ES-I3 (cell line): ENCODE measurements at regions not wholly inside any gene's neighbourhood (a gene's known extent, or its start where the extent isn't known, plus 50 kb on each side); places are given as distances from the start of the nearest gene placed in this dataset.
"Not testable (repeated sequence)": the region's sequence is repeated elsewhere in the genome, so short reads cannot be mapped to it uniquely, and the experiment has no call there.

Experiments used
- H3K36me3 ChIP-seq: 2 replicates; pipeline ENCODE4 v1.6.1; 2013; ENCODE audit warnings: mild to moderate bottlenecking, low read length, control low read depth, moderate library complexity; ENCODE audit not compliant: insufficient read depth
- H3K4me1 ChIP-seq: 2 replicates; pipeline ENCODE4 v1.6.1; 2013; ENCODE audit warnings: mild to moderate bottlenecking, control low read depth, low read length; ENCODE audit not compliant: insufficient read depth
- H3K9ac ChIP-seq: 2 replicates; pipeline ENCODE4 v1.6.1; 2013; ENCODE audit warnings: low read depth, mild to moderate bottlenecking, low read length, moderate library complexity
- H3K9me3 ChIP-seq: 2 replicates; pipeline ENCODE4 v1.6.1; 2013; ENCODE audit warnings: mild to moderate bottlenecking, low read length, moderate library complexity; ENCODE audit not compliant: control insufficient read depth, insufficient read depth

GRCh38 chr14:101289911-101290310 is 271.4 kb upstream of the DIO3 start:
- Histone ChIP-seq H3K36me3 (no peaks in the 10 kb centered on the region), H3K9ac (no peak overlapping the region)

DNA sequence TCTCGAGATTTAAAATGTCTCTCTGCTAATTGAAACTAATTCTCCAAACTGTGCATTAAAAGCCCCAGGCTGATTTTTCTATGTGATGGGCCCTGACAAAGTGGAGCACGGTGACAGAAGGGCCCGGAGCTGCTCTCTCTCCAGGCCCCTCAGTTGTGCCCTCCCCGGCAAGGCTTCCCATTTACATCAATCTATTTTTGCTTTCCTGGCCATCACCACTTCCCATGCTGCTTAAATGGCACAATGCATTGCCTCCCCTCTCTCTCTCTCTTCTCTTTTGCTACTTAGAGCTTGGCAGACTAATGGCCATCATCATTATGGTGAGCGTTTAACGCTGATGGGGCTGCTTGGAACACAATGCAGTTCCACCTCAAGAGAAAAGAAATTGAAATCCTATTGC is 270.7 kb upstream of the DIO3 start:
- Histone ChIP-seq H3K9me3 (peaks cover 4% of the 10 kb centered on the region), H3K36me3 (no peaks in the 10 kb centered on the region), H3K4me1 (no peaks in the 10 kb centered on the region), H3K9ac (no peak overlapping the region)

More at GRCh38 chr14:101289911-101290310, 271.4 kb upstream of the DIO3 start:
- Histone ChIP-seq H3K9me3 (no peaks in the 10 kb centered on the region; the same call in 1 of the 2 replicates), H3K4me1 (no peaks in the 10 kb centered on the region)

DNA sequence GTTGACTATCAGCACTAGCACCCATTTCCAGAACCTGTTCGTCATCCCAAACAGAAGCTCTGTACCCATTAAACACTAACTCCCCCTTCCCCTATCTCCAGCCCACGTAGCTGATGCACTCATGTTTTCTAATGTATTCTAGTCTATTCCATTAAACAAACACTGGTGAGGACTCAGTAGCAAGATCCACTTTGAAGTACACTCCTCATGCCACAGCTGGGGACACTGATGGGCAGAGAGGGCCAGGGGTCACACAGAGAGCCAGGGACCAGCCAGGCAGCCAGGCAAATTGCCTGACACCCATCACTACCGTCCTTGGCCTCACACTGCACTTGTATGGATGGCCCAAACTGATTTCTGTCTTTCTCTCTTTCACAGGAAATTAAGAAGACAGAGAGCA is 269.9 kb upstream of the DIO3 start:
- Histone ChIP-seq H3K9ac (no peak overlapping the region), H3K4me1 (no peaks in the 10 kb centered on the region), H3K36me3 (no peaks in the 10 kb centered on the region)

GRCh38 chr14:101292448-101292847 is 268.8 kb upstream of the DIO3 start:
- Histone ChIP-seq H3K36me3 (no peaks in the 10 kb centered on the region), H3K4me1 (no peaks in the 10 kb centered on the region), H3K9ac (no peak overlapping the region), H3K9me3 (peaks cover 4% of the 10 kb centered on the region)

More for the DNA sequence above, 269.9 kb upstream of the DIO3 start:
- peaks cover 4% of the 10 kb centered on the region for H3K9me3 ChIP-seq

DNA sequence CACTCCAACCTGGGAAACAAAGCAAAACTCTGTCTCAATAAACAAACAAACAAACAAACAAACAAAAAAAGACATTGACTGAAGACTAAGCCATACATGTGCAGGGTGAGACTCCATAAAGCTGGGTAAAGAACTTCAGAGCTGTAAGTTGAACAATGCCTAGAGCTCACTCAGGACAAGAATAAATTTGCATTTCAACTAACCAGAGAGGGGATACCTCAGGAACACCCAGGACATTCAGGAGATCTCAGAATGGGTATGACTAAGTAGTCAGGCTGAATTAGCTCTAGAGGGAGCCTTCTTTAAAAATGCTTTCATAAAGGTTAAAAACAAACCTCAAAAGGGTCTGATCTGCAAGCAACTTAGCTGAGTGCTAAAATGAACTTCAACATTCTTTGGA is 267.7 kb upstream of the DIO3 start:
- H3K9ac ChIP-seq: no peak overlapping the region
- no peaks in the 10 kb centered on the region for H3K4me1 ChIP-seq
- peaks cover 10% of the 10 kb centered on the region for H3K9me3 ChIP-seq
- H3K36me3 ChIP-seq: no peaks in the 10 kb centered on the region

- peaks cover 10% of the 10 kb centered on the region for H3K9me3 ChIP-seq
- no peaks in the 10 kb centered on the region for H3K36me3 ChIP-seq
- no peaks in the 10 kb centered on the region for H3K4me1 ChIP-seq
- no peak overlapping the region for H3K9ac ChIP-seq
Observed at GRCh38 chr14:101294136-101294535, 267.2 kb upstream of the DIO3 start.

- not testable (repeated sequence) for H3K4me1 ChIP-seq
Observed at GRCh38 chr14:101299781-101300180, 261.5 kb upstream of the DIO3 start.

GRCh38 chr14:101301011-101301410 is 260.3 kb upstream of the DIO3 start:
- Histone ChIP-seq H3K9ac (no peak overlapping the region), H3K36me3 (no peaks in the 10 kb centered on the region), H3K4me1 (peaks cover 6% of the 10 kb centered on the region; the same call in 1 of the 2 replicates), H3K9me3 (peaks cover 6% of the 10 kb centered on the region; the same call in 1 of the 2 replicates)

More at GRCh38 chr14:101299781-101300180, 261.5 kb upstream of the DIO3 start:
- peaks cover 10% of the 10 kb centered on the region for H3K9me3 ChIP-seq
- not testable (repeated sequence) for H3K36me3 ChIP-seq, H3K9ac ChIP-seq

GRCh38 chr14:101307162-101307561 is 254.1 kb upstream of the DIO3 start:
- H3K4me1 ChIP-seq, H3K36me3 ChIP-seq, H3K9me3 ChIP-seq, H3K9ac ChIP-seq: not testable (repeated sequence)

- not testable (repeated sequence) for H3K9ac ChIP-seq, H3K36me3 ChIP-seq
Observed at GRCh38 chr14:101311186-101311585, 250.1 kb upstream of the DIO3 start.

GRCh38 chr14:101313268-101313667 is 248.0 kb upstream of the DIO3 start:
- Histone ChIP-seq H3K36me3 (no peaks in the 10 kb centered on the region), H3K9me3 (peaks cover 12% of the 10 kb centered on the region)

More at GRCh38 chr14:101311186-101311585, 250.1 kb upstream of the DIO3 start:
- not testable (repeated sequence) for H3K9me3 ChIP-seq, H3K4me1 ChIP-seq

GRCh38 chr14:101315802-101316296 is 245.4 kb upstream of the DIO3 start:
- H3K4me1 ChIP-seq: no peaks in the 10 kb centered on the region
- H3K36me3 ChIP-seq: no peaks in the 10 kb centered on the region
- H3K9ac ChIP-seq: no peak overlapping the region
- peaks cover 12% of the 10 kb centered on the region for H3K9me3 ChIP-seq

More at GRCh38 chr14:101313268-101313667, 248.0 kb upstream of the DIO3 start:
- no peaks in the 10 kb centered on the region for H3K4me1 ChIP-seq
- no peak overlapping the region for H3K9ac ChIP-seq

- Histone ChIP-seq H3K36me3 (no peaks in the 10 kb centered on the region), H3K9ac (no peak overlapping the region), H3K4me1 (no peaks in the 10 kb centered on the region), H3K9me3 (peaks cover 12% of the 10 kb centered on the region)
Observed at GRCh38 chr14:101318271-101318670, 243.0 kb upstream of the DIO3 start.

DNA sequence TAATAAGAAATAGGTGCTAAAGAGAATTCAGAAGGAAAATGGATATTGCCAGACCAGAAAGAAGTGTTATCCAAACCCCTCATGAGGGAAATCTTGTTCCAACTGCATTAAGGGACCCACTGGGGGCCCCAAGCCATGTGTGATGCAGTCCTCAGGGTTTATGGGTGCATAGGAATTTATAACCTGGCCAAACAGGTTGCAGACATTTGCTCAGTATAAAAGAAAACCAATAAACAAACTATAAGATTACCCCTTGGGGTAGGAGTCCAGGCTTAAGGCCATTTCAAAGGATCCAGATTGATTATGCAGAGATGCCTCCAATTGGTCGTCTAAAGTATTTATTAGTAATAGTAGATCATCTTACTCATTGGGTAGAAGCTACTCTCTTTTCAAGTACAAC is 240.9 kb upstream of the DIO3 start:
- H3K4me1 ChIP-seq: no peaks in the 10 kb centered on the region
- no peak overlapping the region for H3K9ac ChIP-seq
- H3K36me3 ChIP-seq: no peaks in the 10 kb centered on the region; the same call in 1 of the 2 replicates
- H3K9me3 ChIP-seq: peaks cover 19% of the 10 kb centered on the region

- peaks cover 7% of the 10 kb centered on the region; the same call in 1 of the 2 replicates for H3K9me3 ChIP-seq
Observed at GRCh38 chr14:101322223-101322622, 239.1 kb upstream of the DIO3 start.

More at GRCh38 chr14:101322223-101322622, 239.1 kb upstream of the DIO3 start:
- Histone ChIP-seq H3K4me1 (no peaks in the 10 kb centered on the region), H3K36me3 (no peaks in the 10 kb centered on the region; the same call in 1 of the 2 replicates), H3K9ac (no peak overlapping the region)
